A673 (cell line): ENCODE measurements at regions not wholly inside any gene's neighbourhood (a gene's known extent, or its start where the extent isn't known, plus 50 kb on each side); places are given as distances from the start of the nearest gene placed in this dataset.

ENCODE experiments used
- EZH2 ChIP-seq: fragments of 200-600 bp; sonication (generic); IDR thresholded peaks from 2 replicates; pipeline ENCODE4 v1.6.1; 2017; ENCODE audit warnings: borderline replicate concordance, low read depth, mild to moderate bottlenecking, mixed read lengths, antibody characterized with exemption, low read length; ENCODE audit not compliant: poor library complexity, severe bottlenecking
- TF ChIP-seq, protein P1 (sequence below): fragments of 300-800, 200-600 bp; sonication (generic); conservative IDR thresholded peaks from 2 replicates; pipeline ENCODE4 v1.5.1; 2017; ENCODE audit warnings: low read depth, mild to moderate bottlenecking, antibody characterized with exemption, low read length, moderate library complexity, mixed read lengths

DNA sequence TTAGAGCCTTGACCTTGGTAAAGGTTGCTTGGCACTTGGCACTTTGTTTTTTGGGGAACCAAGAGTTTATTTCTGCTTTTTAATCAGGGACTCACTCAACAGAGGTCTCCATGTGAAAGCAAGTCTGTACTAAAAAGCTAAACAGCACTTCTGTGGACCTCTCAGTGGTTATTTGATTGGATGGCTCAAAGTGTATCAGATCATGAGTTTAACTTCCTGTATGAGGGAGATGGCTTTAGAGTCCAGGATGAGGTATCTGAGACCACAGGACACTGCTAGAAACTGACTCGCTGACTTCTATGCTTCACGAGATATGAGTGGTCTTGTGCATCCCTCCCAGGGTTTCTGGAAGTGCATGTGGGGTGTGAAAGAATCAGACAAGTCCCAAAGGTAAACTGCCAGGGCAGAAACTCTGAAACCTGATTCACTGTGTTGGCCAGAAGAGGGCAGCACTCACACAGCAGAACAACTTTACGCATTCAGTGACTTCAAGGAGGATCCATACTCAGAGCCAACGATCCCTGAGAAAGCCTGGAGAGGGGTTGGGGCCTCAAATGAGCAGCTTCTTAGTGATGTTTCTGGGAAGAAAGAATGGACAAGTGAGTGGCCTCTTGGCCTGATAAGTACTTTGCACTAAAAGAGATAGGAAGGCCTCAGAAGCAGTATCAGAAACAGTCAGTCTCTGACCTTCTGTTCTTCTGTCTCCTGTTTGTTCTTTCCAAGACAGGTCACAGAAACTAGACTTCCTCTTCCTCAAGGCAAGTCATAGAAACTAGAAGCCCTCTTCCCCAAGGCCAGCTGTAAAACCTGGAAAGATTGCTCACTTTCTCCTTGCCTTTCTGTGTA lies 220.3 kb upstream of the CXCL13 start:
- TF ChIP-seq, protein P1, sequence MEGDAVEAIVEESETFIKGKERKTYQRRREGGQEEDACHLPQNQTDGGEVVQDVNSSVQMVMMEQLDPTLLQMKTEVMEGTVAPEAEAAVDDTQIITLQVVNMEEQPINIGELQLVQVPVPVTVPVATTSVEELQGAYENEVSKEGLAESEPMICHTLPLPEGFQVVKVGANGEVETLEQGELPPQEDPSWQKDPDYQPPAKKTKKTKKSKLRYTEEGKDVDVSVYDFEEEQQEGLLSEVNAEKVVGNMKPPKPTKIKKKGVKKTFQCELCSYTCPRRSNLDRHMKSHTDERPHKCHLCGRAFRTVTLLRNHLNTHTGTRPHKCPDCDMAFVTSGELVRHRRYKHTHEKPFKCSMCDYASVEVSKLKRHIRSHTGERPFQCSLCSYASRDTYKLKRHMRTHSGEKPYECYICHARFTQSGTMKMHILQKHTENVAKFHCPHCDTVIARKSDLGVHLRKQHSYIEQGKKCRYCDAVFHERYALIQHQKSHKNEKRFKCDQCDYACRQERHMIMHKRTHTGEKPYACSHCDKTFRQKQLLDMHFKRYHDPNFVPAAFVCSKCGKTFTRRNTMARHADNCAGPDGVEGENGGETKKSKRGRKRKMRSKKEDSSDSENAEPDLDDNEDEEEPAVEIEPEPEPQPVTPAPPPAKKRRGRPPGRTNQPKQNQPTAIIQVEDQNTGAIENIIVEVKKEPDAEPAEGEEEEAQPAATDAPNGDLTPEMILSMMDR, result peak; percentile 63
- no peak for TF ChIP-seq EZH2
